GM13976 (cell line): ENCODE measurements at regions not wholly inside any gene's neighbourhood (a gene's known extent, or its start where the extent isn't known, plus 50 kb on each side); places are given as distances from the start of the nearest gene placed in this dataset.

Experiments used
- DNase-seq: peaks from one replicate; pipeline ENCODE4 v3.0.0; 2012; ENCODE audit warnings: low spot score
- in situ Hi-C: fragments of 300-500 bp; cut with MboI; formaldehyde crosslinking; loops from one replicate; pipeline ENCODE4 v1.12.0; 2022; ENCODE audit warnings: low sequenced_read_pairs, mixed read lengths, inconsistent platforms; ENCODE audit not compliant: unreplicated experiment
- TF ChIP-seq, protein P1 (sequence below): IDR thresholded peaks from 2 replicates; pipeline ENCODE4 v1.5.1; 2012; ENCODE audit warnings: borderline replicate concordance, mild to moderate bottlenecking; ENCODE audit not compliant: insufficient read depth; ENCODE audit errors: extremely low read depth, missing control alignments, control extremely low read depth

DNA sequence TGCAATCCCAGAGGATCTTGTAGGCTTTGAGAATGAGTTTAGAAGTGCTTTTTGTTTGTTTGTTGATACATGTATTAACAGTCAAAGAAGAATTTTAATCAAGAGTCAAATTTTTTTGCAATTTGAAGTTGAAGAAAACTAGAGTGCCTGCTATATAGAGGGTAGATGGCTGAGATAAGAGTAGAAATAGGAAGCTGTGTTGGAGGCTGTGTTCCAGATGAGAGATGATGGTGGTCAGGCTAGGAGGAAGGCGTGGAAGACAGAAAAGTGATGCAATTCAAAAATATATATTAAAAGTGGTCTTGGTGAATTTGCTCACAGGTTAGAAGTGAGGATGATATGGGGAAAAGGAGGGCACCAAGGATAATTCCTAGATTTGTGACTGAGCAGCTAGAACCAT, 978.3 kb downstream of the BCL11A start:
- no peak for DNase-seq
- in situ Hi-C loops = no loop called here
- TF ChIP-seq, protein P1, sequence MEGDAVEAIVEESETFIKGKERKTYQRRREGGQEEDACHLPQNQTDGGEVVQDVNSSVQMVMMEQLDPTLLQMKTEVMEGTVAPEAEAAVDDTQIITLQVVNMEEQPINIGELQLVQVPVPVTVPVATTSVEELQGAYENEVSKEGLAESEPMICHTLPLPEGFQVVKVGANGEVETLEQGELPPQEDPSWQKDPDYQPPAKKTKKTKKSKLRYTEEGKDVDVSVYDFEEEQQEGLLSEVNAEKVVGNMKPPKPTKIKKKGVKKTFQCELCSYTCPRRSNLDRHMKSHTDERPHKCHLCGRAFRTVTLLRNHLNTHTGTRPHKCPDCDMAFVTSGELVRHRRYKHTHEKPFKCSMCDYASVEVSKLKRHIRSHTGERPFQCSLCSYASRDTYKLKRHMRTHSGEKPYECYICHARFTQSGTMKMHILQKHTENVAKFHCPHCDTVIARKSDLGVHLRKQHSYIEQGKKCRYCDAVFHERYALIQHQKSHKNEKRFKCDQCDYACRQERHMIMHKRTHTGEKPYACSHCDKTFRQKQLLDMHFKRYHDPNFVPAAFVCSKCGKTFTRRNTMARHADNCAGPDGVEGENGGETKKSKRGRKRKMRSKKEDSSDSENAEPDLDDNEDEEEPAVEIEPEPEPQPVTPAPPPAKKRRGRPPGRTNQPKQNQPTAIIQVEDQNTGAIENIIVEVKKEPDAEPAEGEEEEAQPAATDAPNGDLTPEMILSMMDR = no peak

DNA sequence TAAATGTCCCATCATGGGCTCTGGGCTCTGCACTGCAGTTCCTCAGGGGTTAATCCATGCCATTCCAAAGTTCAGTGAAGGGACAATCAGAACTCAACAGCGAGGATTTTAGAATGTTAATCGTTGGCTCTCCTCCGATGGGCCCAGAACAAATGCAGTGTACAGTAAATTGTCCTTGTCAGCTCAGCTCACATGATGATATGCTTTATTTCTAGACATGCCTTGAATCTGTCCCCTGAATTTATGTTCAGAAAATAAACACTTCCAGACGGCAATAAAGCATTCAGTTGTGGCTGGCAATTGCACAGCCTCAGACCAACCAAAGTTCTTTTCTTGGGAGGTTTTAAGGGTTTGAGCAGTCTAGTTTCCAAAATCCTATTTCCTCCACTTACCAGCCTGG, 981.2 kb downstream of the BCL11A start:
- TF ChIP-seq, protein P1 = no peak
- no peak for DNase-seq
- in situ Hi-C loops = no loop called here

DNA sequence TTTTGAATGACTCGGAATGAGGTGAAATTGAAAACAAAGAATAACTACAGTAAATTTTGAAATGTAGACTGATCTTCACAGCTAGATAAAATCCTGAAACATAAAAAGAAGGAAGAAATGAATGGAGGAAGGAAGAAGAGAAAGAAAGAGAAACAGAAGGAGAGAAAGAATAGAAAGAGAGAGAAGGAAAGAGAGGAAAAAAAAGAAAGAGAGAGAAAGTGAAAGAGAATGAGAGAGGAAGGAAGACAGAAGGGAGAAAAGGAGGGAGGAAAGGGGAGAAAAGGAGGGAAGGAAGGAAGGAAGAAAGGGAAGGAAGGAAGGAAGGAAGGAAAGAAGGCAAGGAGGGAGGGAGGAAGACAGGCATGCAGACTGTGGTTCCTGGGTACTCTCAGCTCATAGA, 982.6 kb downstream of the BCL11A start:
- in situ Hi-C loops = no loop called here
- no peak for DNase-seq
- TF ChIP-seq, protein P1 = no peak

GRCh38 chr2:59569124-59569523, 984.3 kb downstream of the BCL11A start:
- in situ Hi-C loops = no loop called here
- TF ChIP-seq, protein P1 = no peak
- DNase-seq = no peak

GRCh38 chr2:59568461-59568860, 985.0 kb downstream of the BCL11A start:
- TF ChIP-seq, protein P1 = no peak
- in situ Hi-C loops = no loop called here
- DNase-seq = no peak

GRCh38 chr2:59567151-59567550, 986.3 kb downstream of the BCL11A start:
- no peak for DNase-seq
- in situ Hi-C loops = no loop called here
- TF ChIP-seq, protein P1 = no peak

GRCh38 chr2:59566739-59567138, 986.7 kb downstream of the BCL11A start:
- no peak for DNase-seq
- TF ChIP-seq, protein P1 = no peak
- in situ Hi-C loops = no loop called here
